C4-2B (cell line): ENCODE measurements at regions not wholly inside any gene's neighbourhood (a gene's known extent, or its start where the extent isn't known, plus 50 kb on each side); places are given as distances from the start of the nearest gene placed in this dataset.

Experiments
- CTCF ChIP-seq: fragments of 450-650 bp; conservative IDR thresholded peaks from 2 replicates; pipeline ENCODE4 v1.5.1; 2017; ENCODE audit warnings: mild to moderate bottlenecking
- ZFX ChIP-seq: fragments of 450-650 bp; IDR thresholded peaks from 2 replicates; pipeline ENCODE4 v1.6.1; 2017

GRCh38 chr4:83759611-83760010 is 223.7 kb downstream of the GPAT3 start:
- TF ChIP-seq CTCF (no peak), ZFX (no peak)
